Fibroblast of lung (primary cell): ENCODE measurements at regions not wholly inside any gene's neighbourhood (a gene's known extent, or its start where the extent isn't known, plus 50 kb on each side); places are given as distances from the start of the nearest gene placed in this dataset.
A peak's percentile ranks its signal among the peaks of the same experiment; 100 is the strongest.

Source experiments
- DNase-seq, 2 donors: peaks; one replicate each; pipeline versions ENCODE4 v3.0.0 to v3.0.0-alpha.2; 2010; ENCODE audit warnings: low read depth in 2 of 2
- H2AFZ ChIP-seq: 2 replicates; pipeline ENCODE4 v1.5.1; 2012; ENCODE audit warnings: low read length, control low read depth, inconsistent platforms
- H3K27ac ChIP-seq: 2 replicates; pipeline ENCODE4 v1.5.1; 2011; ENCODE audit warnings: low read length, control low read depth; ENCODE audit not compliant: insufficient read depth
- H3K27me3 ChIP-seq: 2 replicates; pipeline ENCODE4 v1.5.1; 2011; ENCODE audit warnings: mild to moderate bottlenecking, low read length; ENCODE audit not compliant: control insufficient read depth, insufficient read depth
- H3K36me3 ChIP-seq: 2 replicates; pipeline ENCODE4 v1.5.1; 2011; ENCODE audit warnings: low read length; ENCODE audit not compliant: control insufficient read depth, insufficient read depth
- H3K4me1 ChIP-seq: 2 replicates; pipeline ENCODE4 v1.5.1; 2011; ENCODE audit warnings: low read length; ENCODE audit not compliant: control insufficient read depth, insufficient read depth; ENCODE audit errors: extremely low read depth
- H3K4me2 ChIP-seq: 2 replicates; pipeline ENCODE4 v1.5.1; 2011; ENCODE audit warnings: low read length, control low read depth; ENCODE audit not compliant: insufficient read depth; ENCODE audit errors: extremely low read depth
- H3K4me3 ChIP-seq, 4 experiments: fragments of 200-600 bp in 1 of 4; sonication (generic) in 1 of 4; replicated peaks in 1 of 4; 2 replicates each; pipeline ENCODE4 v1.5.1; 2011 to 2016; ENCODE audit warnings: low read length in 4 of 4, low read depth in 3 of 4, mild to moderate bottlenecking in 3 of 4, control low read depth in 2 of 4, inconsistent platforms in 1 of 4, mixed read lengths in 1 of 4; ENCODE audit not compliant: insufficient read depth in 1 of 4; ENCODE audit errors: control extremely low read depth in 1 of 4
- H3K79me2 ChIP-seq: 2 replicates; pipeline ENCODE4 v1.5.1; 2012; ENCODE audit warnings: mild to moderate bottlenecking, low read length, inconsistent platforms; ENCODE audit not compliant: control insufficient read depth, insufficient read depth
- H3K9ac ChIP-seq: 2 replicates; pipeline ENCODE4 v1.5.1; 2011; ENCODE audit warnings: mild to moderate bottlenecking, low read length, control low read depth; ENCODE audit not compliant: insufficient read depth
- H3K9me3 ChIP-seq: 2 replicates; pipeline ENCODE4 v1.5.1; 2012; ENCODE audit warnings: low read depth, low read length; ENCODE audit not compliant: control insufficient read depth, insufficient read depth
- H4K20me1 ChIP-seq: 2 replicates; pipeline ENCODE4 v1.5.1; 2011; ENCODE audit warnings: low read length; ENCODE audit not compliant: control insufficient read depth, insufficient read depth; ENCODE audit errors: extremely low read depth
- EZH2 ChIP-seq: IDR thresholded peaks from 2 replicates; pipeline ENCODE4 v1.5.1; 2012; ENCODE audit warnings: low read length, control low read depth, mild to moderate bottlenecking; ENCODE audit errors: missing control alignments
- TF ChIP-seq, protein P1 (sequence below), 2 donors: IDR thresholded peaks in 1 of 2; conservative IDR thresholded peaks in 1 of 2; 1 replicate in 1 of 2; 2 replicates in 1 of 2; pipeline ENCODE4 v1.5.1; 2011 to 2012; ENCODE audit warnings: low read length in 2 of 2, control low read depth in 1 of 2, inconsistent platforms in 1 of 2, low read depth in 1 of 2, mild to moderate bottlenecking in 1 of 2

DNA sequence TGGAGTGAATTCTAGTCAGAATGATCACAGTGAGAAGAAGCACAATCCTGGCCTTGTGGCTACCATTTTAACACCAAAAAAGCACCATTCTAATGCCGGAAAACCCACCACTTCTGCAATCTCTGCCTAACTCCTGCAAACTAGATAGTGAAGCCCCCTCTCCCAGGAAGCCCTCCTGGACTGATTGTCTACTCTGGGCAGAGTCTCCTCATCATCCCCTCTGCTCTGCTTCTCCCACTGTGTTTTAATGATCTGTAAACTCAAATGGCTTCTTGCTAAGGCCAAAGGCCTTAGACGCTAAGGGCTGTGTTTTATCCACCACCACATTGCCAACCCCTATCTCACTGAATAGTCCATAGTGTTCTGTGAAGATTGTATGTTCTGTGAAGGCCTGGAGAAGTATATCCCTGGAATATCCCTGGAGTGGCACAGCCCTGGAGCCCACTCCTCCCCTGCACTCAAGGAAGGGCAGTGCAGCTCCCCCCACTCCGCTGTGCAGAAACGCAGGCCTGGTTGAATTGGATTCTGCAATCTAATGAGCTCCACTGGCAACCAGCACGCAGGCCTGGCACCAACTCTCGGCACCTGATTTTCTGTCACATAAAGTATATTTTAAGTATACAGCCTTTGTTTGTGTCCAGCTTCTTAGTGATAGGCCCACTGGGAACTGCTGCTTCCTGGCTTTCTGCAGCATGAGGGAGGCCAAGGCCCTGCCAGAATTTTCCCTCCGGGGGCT lies 126.3 kb downstream of the ATPSCKMT start:
- Histone ChIP-seq H3K4me2 (no peak overlapping the region), H3K79me2 (no peaks in the 10 kb centered on the region)

GRCh38 chr5:10122076-10122726 lies 127.5 kb downstream of the ATPSCKMT start:
- H3K4me1 ChIP-seq, result no peaks in the 10 kb centered on the region
- H3K79me2 ChIP-seq, result no peaks in the 10 kb centered on the region
- H3K4me2 ChIP-seq, result peak overlapping the region; percentile 35
- no peak overlapping the region for H3K9ac ChIP-seq
- H3K9me3 ChIP-seq, result no peaks in the 10 kb centered on the region
- no peak overlapping the region for H3K4me3 ChIP-seq
- no peak for DNase-seq
- H3K27me3 ChIP-seq, result no peaks in the 10 kb centered on the region
- TF ChIP-seq EZH2, result no peak
- TF ChIP-seq, protein P1, sequence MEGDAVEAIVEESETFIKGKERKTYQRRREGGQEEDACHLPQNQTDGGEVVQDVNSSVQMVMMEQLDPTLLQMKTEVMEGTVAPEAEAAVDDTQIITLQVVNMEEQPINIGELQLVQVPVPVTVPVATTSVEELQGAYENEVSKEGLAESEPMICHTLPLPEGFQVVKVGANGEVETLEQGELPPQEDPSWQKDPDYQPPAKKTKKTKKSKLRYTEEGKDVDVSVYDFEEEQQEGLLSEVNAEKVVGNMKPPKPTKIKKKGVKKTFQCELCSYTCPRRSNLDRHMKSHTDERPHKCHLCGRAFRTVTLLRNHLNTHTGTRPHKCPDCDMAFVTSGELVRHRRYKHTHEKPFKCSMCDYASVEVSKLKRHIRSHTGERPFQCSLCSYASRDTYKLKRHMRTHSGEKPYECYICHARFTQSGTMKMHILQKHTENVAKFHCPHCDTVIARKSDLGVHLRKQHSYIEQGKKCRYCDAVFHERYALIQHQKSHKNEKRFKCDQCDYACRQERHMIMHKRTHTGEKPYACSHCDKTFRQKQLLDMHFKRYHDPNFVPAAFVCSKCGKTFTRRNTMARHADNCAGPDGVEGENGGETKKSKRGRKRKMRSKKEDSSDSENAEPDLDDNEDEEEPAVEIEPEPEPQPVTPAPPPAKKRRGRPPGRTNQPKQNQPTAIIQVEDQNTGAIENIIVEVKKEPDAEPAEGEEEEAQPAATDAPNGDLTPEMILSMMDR (conservative IDR thresholded peaks at IDR 0.05 in 1 of 2, IDR thresholded peaks at IDR 0.05 in 1 of 2; ENCODE audit: low read depth in 1 of 2, low read length in 2 of 2), result no peak
- no peak overlapping the region for H2AFZ ChIP-seq
- H4K20me1 ChIP-seq, result no peaks in the 10 kb centered on the region
- H3K36me3 ChIP-seq, result no peaks in the 10 kb centered on the region
- no peak overlapping the region for H3K27ac ChIP-seq

More for the DNA sequence above, 126.3 kb downstream of the ATPSCKMT start:
- Histone ChIP-seq H3K36me3 (no peaks in the 10 kb centered on the region), H4K20me1 (no peaks in the 10 kb centered on the region), H3K27ac (no peak overlapping the region), H2AFZ (no peak overlapping the region), H3K4me3 (no peak overlapping the region), H3K9ac (no peak overlapping the region), H3K9me3 (no peaks in the 10 kb centered on the region), H3K4me1 (no peaks in the 10 kb centered on the region), H3K27me3 (no peaks in the 10 kb centered on the region)
- DNase-seq, result no peak
- TF ChIP-seq, protein P1 (conservative IDR thresholded peaks at IDR 0.05 in 1 of 2, IDR thresholded peaks at IDR 0.05 in 1 of 2; ENCODE audit: low read depth in 1 of 2, low read length in 2 of 2), result no peak
- TF ChIP-seq EZH2, result no peak

DNA sequence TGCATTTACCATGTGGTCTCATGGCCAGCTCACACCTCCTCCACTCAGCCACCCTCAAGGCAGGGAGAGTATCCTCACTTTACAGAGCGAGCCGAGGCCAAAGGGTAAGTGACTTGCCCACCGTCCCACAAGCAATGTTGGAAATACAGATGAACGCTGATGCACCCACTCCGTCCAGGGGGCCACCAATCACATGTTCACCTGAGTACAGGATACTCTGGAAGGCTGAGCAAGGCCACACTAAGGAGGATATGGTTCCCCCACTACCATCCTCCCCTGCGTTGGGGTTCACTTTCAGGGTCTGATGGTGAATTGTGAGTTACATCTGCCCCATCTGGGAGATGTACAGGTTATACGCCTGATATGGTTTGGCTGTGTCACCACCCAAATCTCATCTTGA lies 128.8 kb downstream of the ATPSCKMT start:
- Histone ChIP-seq H3K9me3 (no peaks in the 10 kb centered on the region), H3K9ac (no peak overlapping the region), H3K79me2 (no peaks in the 10 kb centered on the region), H3K4me1 (no peaks in the 10 kb centered on the region), H3K36me3 (no peaks in the 10 kb centered on the region), H3K4me3 (no peak overlapping the region), H4K20me1 (no peaks in the 10 kb centered on the region), H3K27me3 (no peaks in the 10 kb centered on the region), H3K4me2 (no peak overlapping the region), H2AFZ (no peak overlapping the region), H3K27ac (no peak overlapping the region)
- TF ChIP-seq, protein P1 (conservative IDR thresholded peaks at IDR 0.05 in 1 of 2, IDR thresholded peaks at IDR 0.05 in 1 of 2; ENCODE audit: low read depth in 1 of 2, low read length in 2 of 2), result no peak
- TF ChIP-seq EZH2, result no peak
- DNase-seq, result no peak
